ENCODE measurements at regions not wholly inside any gene's neighbourhood (a gene's known extent, or its start where the extent isn't known, plus 50 kb on each side); places are given as distances from the start of the nearest gene placed in this dataset.
A peak's percentile ranks its signal among the peaks of the same experiment; 100 is the strongest.
"Not testable (repeated sequence)": the region's sequence is repeated elsewhere in the genome, so short reads cannot be mapped to it uniquely, and the experiment has no call there.

- no peak for DNase-seq
These were observed 400.7 kb upstream of the RUNX1 start for GRCh38 chr21:35449846-35450245.

- DNase-seq = no peak
These were observed 399.9 kb upstream of the RUNX1 start for GRCh38 chr21:35448876-35449599.

- DNase-seq = no peak
These were observed 395.3 kb upstream of the RUNX1 start for GRCh38 chr21:35444391-35444790.

- no peak for DNase-seq
These were observed 392.9 kb upstream of the RUNX1 start for GRCh38 chr21:35441868-35442582.

- peak; percentile 9 for DNase-seq
These were observed 389.7 kb upstream of the RUNX1 start for GRCh38 chr21:35438643-35439404.

- no peak for DNase-seq
These were observed 388.8 kb upstream of the RUNX1 start for GRCh38 chr21:35437941-35438340.

- no peak for DNase-seq
These were observed 387.8 kb upstream of the RUNX1 start for GRCh38 chr21:35436899-35437298.

- DNase-seq = not testable (repeated sequence)
These were observed 383.5 kb upstream of the RUNX1 start for GRCh38 chr21:35432601-35433000.

- DNase-seq = no peak
These were observed 381.2 kb upstream of the RUNX1 start for GRCh38 chr21:35430260-35430659.

GRCh38 chr21:35428937-35429336 lies 379.8 kb upstream of the RUNX1 start:
- no peak for DNase-seq

GRCh38 chr21:35428489-35428888 lies 379.4 kb upstream of the RUNX1 start:
- DNase-seq = peak; percentile 44

GRCh38 chr21:35428001-35428320 lies 378.9 kb upstream of the RUNX1 start:
- no peak for DNase-seq

GRCh38 chr21:35427320-35428000 lies 378.4 kb upstream of the RUNX1 start:
- DNase-seq = no peak

- DNase-seq = no peak
These were observed 377.8 kb upstream of the RUNX1 start for GRCh38 chr21:35426897-35427296.

GRCh38 chr21:35426469-35426868 lies 377.4 kb upstream of the RUNX1 start:
- DNase-seq = no peak

- no peak for DNase-seq
These were observed 375.0 kb upstream of the RUNX1 start for GRCh38 chr21:35424122-35424521.

- no peak for DNase-seq
These were observed 374.6 kb upstream of the RUNX1 start for GRCh38 chr21:35423709-35424108.

GRCh38 chr21:35422011-35422410 lies 372.9 kb upstream of the RUNX1 start:
- DNase-seq = no peak

GRCh38 chr21:35421221-35421620 lies 372.1 kb upstream of the RUNX1 start:
- DNase-seq = no peak

GRCh38 chr21:35420656-35421055 lies 371.6 kb upstream of the RUNX1 start:
- DNase-seq = no peak

GRCh38 chr21:35417762-35418161 lies 368.7 kb upstream of the RUNX1 start:
- DNase-seq = no peak

GRCh38 chr21:35416866-35417489 lies 367.9 kb upstream of the RUNX1 start:
- no peak for DNase-seq

Data from CD4-positive, alpha-beta T cell treated with Interferon gamma for 1 hour (primary cell).